Neutrophil (primary cell): ENCODE measurements at regions not wholly inside any gene's neighbourhood (a gene's known extent, or its start where the extent isn't known, plus 50 kb on each side); places are given as distances from the start of the nearest gene placed in this dataset.
A peak's percentile ranks its signal among the peaks of the same experiment; 100 is the strongest.

Experiments
- H3K27ac ChIP-seq: fragments of 200-600 bp; sonication (generic); 2 replicates; pipeline ENCODE4 v1.5.1; 2016; ENCODE audit warnings: mild to moderate bottlenecking, moderate library complexity
- H3K27me3 ChIP-seq: fragments of 200-600 bp; sonication (generic); 2 replicates; pipeline ENCODE4 v1.6.0; 2016; ENCODE audit warnings: mild to moderate bottlenecking
- H3K36me3 ChIP-seq: fragments of 200-600 bp; sonication (generic); 2 replicates; pipeline ENCODE4 v1.5.1; 2017
- H3K4me1 ChIP-seq, 2 experiments: fragments of 200-600 bp in 1 of 2; sonication (generic) in 1 of 2; 1 replicate in 1 of 2; 2 replicates in 1 of 2; pipeline versions ENCODE4 v1.5.1 to v1.6.1; 2013 to 2016; ENCODE audit warnings: low read depth in 1 of 2, low read length in 1 of 2, mild to moderate bottlenecking in 1 of 2, moderate library complexity in 1 of 2; ENCODE audit not compliant: control insufficient read depth in 1 of 2, insufficient read depth in 1 of 2
- H3K4me3 ChIP-seq, 2 experiments: fragments of 200-600 bp in 1 of 2; sonication (generic) in 1 of 2; 1 replicate in 1 of 2; 2 replicates in 1 of 2; pipeline ENCODE4 v1.5.1; 2013 to 2016; ENCODE audit warnings: low read depth in 1 of 2, low read length in 1 of 2, mild to moderate bottlenecking in 1 of 2, moderate library complexity in 1 of 2
- H3K9me3 ChIP-seq: fragments of 200-600 bp; sonication (generic); 2 replicates; pipeline ENCODE4 v1.5.1; 2016
- CTCF ChIP-seq: fragments of 200-600 bp; sonication (generic); IDR thresholded peaks from 2 replicates; pipeline ENCODE4 v1.5.1; 2016; ENCODE audit warnings: antibody characterized with exemption

GRCh38 chr12:111027431-111027830 lies 107.1 kb upstream of the MYL2 start:
- Histone ChIP-seq H3K27me3 (peaks cover 76% of the 10 kb centered on the region), H3K4me1 (no peaks in the 10 kb centered on the region), H3K4me3 (no peak overlapping the region), H3K9me3 (no peaks in the 10 kb centered on the region), H3K27ac (no peak overlapping the region), H3K36me3 (no peaks in the 10 kb centered on the region)
- TF ChIP-seq CTCF = no peak

DNA sequence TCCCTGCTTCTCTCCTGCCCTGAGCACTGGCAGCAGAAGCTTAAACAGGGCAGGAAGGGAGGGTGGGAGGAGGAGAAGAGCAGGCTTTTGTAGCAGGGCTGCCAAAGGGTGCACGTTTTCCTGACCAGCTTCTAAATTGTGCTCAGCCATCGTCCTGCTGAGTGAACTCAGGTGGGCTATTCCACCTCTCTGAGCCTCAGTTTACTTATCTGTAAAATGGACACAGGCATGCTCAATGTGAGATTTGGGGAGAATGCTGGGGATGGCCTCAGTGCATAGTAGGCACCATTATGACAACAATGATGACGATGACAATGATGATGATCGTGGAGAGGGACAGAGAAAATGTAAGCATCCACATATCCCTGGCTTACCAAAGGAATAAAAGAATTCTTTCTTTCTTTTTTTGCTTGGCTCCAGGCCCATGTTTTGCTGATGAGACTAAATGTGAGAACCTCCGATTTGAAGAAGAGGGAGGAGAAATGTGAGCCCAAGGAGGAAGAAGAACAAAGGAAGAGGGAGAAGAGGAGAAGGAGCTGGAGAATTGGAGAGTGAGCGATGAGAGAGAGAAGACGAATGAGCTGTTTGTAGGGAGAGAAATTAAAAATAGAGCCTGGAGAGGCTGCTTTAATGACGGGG lies 105.5 kb upstream of the MYL2 start:
- H3K4me1 ChIP-seq = no peaks in the 10 kb centered on the region
- peaks cover 61% of the 10 kb centered on the region for H3K27me3 ChIP-seq
- TF ChIP-seq CTCF = no peak
- H3K36me3 ChIP-seq = no peaks in the 10 kb centered on the region
- H3K9me3 ChIP-seq = no peaks in the 10 kb centered on the region
- no peak overlapping the region for H3K27ac ChIP-seq
- no peak overlapping the region for H3K4me3 ChIP-seq

DNA sequence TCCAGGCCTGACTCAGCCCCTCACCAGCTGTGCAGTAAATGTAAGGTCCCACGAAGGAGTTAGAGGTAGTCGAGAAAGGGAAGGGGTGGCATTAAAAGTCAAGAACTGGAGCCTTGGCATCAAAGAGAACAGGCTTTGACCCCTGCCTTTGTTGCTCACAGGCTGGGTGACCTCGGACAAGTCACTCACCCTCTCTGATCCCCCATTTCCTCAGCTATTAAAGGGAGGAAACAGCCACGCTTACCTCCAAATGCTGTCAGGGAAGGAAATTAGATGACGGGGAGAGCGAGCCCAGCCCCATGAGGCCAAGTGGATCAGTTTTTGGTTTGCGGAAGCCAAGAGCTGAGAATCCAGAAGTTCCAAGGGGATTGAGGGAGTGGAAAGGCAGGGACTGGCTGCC lies 104.9 kb upstream of the MYL2 start:
- no peak overlapping the region for H3K27ac ChIP-seq
- no peaks in the 10 kb centered on the region for H3K4me1 ChIP-seq
- no peaks in the 10 kb centered on the region for H3K36me3 ChIP-seq
- H3K4me3 ChIP-seq = no peak overlapping the region
- TF ChIP-seq CTCF = no peak
- H3K9me3 ChIP-seq = no peaks in the 10 kb centered on the region
- H3K27me3 ChIP-seq = peaks cover 56% of the 10 kb centered on the region

DNA sequence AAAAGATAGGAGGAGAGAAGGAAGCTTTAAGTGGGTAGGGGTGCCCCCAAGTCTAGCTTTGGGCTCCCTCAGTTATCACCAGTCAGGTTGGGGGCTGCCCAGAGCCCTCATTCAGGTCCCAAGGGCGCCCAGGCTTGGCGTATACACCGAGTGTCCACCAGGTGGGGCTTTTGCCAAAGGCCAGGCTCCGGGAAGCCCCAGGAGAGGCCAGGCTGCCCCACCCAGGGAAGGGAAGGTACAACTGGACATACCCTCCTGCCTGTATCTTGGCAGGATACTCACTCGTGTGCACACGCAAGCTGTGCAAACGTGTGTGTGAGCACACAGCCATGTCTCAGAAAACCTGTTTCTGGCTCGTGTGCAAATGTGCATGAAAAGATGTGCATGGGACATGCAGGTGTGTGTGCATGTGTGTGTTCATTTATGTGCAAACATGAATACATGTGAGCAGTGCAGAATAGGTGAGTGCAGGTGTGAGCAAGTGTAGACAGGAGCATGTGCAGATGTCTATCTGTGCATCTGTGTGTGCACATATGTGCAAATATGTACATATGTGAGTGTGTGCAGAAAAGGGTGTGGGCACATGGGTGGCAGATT lies 103.9 kb upstream of the MYL2 start:
- H3K36me3 ChIP-seq = no peaks in the 10 kb centered on the region
- H3K4me1 ChIP-seq = no peaks in the 10 kb centered on the region
- H3K4me3 ChIP-seq = no peak overlapping the region
- H3K27ac ChIP-seq = no peak overlapping the region
- H3K9me3 ChIP-seq = no peaks in the 10 kb centered on the region
- peaks cover 56% of the 10 kb centered on the region for H3K27me3 ChIP-seq
- peak; percentile 9 for TF ChIP-seq CTCF

GRCh38 chr12:111022386-111022785 lies 102.0 kb upstream of the MYL2 start:
- H3K27me3 ChIP-seq = peaks cover 51% of the 10 kb centered on the region
- H3K4me1 ChIP-seq = no peaks in the 10 kb centered on the region
- no peaks in the 10 kb centered on the region for H3K9me3 ChIP-seq
- TF ChIP-seq CTCF = no peak
- no peak overlapping the region for H3K4me3 ChIP-seq
- H3K27ac ChIP-seq = no peak overlapping the region
- H3K36me3 ChIP-seq = no peaks in the 10 kb centered on the region
